SK-N-SH treated with all-trans-retinoic acid at 6 μM for 48 hours (cell line): ENCODE measurements at regions not wholly inside any gene's neighbourhood (a gene's known extent, or its start where the extent isn't known, plus 50 kb on each side); places are given as distances from the start of the nearest gene placed in this dataset.

Source experiments
- ESRRG ChIP-seq: fragments of 250-450 bp; sonication (Bioruptor Pico); IDR thresholded peaks from 2 replicates; pipeline ENCODE4 v1.6.1; 2021; ENCODE audit warnings: mild to moderate bottlenecking
- GLIS3 ChIP-seq: fragments of 250-450 bp; sonication (Bioruptor Pico); IDR thresholded peaks from 2 replicates; pipeline ENCODE4 v1.5.0; 2020; ENCODE audit warnings: mild to moderate bottlenecking, moderate library complexity
- ZNF565 ChIP-seq: fragments of 450-650 bp; formaldehyde crosslinking; conservative IDR thresholded peaks from 2 replicates; pipeline ENCODE4 v1.5.0; 2020; ENCODE audit warnings: low read depth, mild to moderate bottlenecking, moderate library complexity
- TF ChIP-seq, protein P1 (sequence below): fragments of 250-450 bp; sonication (Bioruptor Pico); IDR thresholded peaks from 2 replicates; pipeline ENCODE4 v1.8.0; 2021; ENCODE audit warnings: low read depth, mild to moderate bottlenecking, moderate library complexity, borderline replicate concordance

DNA sequence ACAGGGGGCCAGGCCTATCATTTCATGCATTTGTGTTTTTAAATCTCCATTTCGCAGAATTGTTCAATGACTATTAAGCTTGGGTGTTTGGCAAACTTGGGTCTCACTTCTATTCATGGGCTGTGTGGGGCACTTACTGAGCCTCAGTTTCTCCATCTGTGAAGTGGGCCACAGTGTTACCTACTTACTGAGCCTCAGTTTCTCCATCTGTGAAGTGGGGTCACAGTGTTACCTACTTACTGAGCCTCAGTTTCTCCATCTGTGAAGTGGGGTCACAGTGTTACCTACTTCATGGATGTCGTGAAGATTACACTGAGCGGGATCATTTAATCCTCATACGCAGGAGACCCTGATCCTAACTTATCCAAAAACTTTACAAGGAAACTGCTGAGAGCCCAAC lies 115.1 kb upstream of the STX18 start:
- TF ChIP-seq ZNF565 (no peak), ESRRG (CRISPR knock-in tag) (no peak), GLIS3 (CRISPR knock-in tag) (no peak)
- TF ChIP-seq, protein P1, sequence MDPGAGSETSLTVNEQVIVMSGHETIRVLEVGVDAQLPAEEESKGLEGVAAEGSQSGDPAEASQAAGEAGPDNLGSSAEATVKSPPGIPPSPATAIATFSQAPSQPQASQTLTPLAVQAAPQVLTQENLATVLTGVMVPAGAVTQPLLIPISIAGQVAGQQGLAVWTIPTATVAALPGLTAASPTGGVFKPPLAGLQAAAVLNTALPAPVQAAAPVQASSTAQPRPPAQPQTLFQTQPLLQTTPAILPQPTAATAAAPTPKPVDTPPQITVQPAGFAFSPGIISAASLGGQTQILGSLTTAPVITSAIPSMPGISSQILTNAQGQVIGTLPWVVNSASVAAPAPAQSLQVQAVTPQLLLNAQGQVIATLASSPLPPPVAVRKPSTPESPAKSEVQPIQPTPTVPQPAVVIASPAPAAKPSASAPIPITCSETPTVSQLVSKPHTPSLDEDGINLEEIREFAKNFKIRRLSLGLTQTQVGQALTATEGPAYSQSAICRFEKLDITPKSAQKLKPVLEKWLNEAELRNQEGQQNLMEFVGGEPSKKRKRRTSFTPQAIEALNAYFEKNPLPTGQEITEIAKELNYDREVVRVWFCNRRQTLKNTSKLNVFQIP (CRISPR knock-in tag), result no peak
